ENCODE measurements at regions not wholly inside any gene's neighbourhood (a gene's known extent, or its start where the extent isn't known, plus 50 kb on each side); places are given as distances from the start of the nearest gene placed in this dataset.

DNA sequence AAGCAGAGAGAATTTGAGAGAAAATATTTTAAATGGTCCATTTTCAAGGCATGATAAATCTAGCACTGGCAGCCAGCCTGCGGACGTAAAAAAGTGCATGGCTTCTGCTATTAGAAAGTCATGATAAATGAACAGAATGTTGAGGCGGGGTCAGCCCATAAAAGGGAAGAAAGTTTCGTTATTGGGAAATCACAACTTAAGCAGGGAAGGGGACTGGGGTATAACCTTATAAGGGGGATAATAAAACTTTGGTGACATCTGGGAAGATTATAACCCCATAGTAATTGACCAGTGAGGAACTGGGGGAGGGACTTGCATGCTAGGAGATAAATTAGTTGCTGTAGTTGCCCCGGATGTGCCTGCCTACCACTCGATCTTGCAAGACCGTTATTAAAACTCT, 88.4 kb upstream of the PLSCR4 start:
- Mint-ChIP-seq H3K27ac (peak overlapping the region in 1 of 3 experiments; percentile 0), H3K27me3 (ENCODE audit: low read depth) (no peaks in the 10 kb centered on the region), H3K36me3 (ENCODE audit: low read depth) (no peaks in the 10 kb centered on the region), H3K9me3 (peaks cover 8% of the 10 kb centered on the region), H3K4me1 (peaks cover 14% of the 10 kb centered on the region), H3K4me3 (no peak overlapping the region)
- TF ChIP-seq, protein P1, sequence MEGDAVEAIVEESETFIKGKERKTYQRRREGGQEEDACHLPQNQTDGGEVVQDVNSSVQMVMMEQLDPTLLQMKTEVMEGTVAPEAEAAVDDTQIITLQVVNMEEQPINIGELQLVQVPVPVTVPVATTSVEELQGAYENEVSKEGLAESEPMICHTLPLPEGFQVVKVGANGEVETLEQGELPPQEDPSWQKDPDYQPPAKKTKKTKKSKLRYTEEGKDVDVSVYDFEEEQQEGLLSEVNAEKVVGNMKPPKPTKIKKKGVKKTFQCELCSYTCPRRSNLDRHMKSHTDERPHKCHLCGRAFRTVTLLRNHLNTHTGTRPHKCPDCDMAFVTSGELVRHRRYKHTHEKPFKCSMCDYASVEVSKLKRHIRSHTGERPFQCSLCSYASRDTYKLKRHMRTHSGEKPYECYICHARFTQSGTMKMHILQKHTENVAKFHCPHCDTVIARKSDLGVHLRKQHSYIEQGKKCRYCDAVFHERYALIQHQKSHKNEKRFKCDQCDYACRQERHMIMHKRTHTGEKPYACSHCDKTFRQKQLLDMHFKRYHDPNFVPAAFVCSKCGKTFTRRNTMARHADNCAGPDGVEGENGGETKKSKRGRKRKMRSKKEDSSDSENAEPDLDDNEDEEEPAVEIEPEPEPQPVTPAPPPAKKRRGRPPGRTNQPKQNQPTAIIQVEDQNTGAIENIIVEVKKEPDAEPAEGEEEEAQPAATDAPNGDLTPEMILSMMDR (IDR thresholded peaks at IDR 0.05; ENCODE audit: unreplicated experiment in 3 of 3), result no peak

DNA sequence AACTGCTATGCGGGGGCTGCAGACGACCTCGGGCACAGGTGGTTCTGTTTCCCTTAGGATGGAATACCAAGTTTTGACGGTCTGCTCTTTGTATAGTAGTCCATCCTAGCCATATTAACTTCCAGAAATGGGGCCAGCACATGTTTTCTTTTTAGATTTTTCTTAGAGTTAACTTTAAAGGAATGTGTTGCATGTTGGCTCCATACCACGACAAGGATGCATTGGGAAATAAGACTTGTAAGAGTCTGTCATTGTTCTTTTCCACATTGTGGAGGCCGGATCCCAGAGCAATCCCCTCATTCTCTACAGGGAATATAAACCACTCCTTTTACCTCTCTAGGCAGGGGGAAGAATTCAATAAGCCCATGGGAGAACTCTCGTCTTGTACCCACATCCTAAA, 87.1 kb upstream of the PLSCR4 start:
- no peak overlapping the region for H3K4me3 Mint-ChIP-seq
- H3K27me3 Mint-ChIP-seq (ENCODE audit: low read depth), result no peaks in the 10 kb centered on the region
- H3K9me3 Mint-ChIP-seq, result peaks cover 8% of the 10 kb centered on the region
- H3K36me3 Mint-ChIP-seq (ENCODE audit: low read depth), result no peaks in the 10 kb centered on the region
- TF ChIP-seq, protein P1 (IDR thresholded peaks at IDR 0.05; ENCODE audit: unreplicated experiment in 3 of 3), result no peak
- peaks cover 4% of the 10 kb centered on the region for H3K4me1 Mint-ChIP-seq
- H3K27ac Mint-ChIP-seq, result no peak overlapping the region

DNA sequence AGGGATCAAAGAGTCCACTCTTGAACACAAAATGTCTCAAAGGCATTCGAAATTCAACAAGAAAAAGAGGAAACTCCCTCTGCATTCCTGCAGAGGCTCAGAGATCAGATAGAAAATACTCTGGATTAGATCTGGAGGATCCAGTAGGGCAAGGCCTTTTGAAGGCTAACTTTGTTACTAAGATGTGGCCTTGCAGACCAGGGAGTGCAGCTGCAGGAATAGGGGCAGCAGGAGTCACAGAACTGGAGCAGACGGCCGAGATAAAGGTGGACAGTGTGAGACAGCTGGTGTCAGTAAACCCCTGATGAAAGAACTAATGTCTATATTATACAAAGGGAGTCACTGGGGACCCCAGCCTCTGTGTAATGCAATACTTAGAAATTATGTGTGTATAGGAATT, 84.5 kb upstream of the PLSCR4 start:
- no peaks in the 10 kb centered on the region for H3K36me3 Mint-ChIP-seq (ENCODE audit: low read depth)
- peaks cover 8% of the 10 kb centered on the region for H3K9me3 Mint-ChIP-seq
- H3K27ac Mint-ChIP-seq, result no peak overlapping the region
- no peaks in the 10 kb centered on the region for H3K27me3 Mint-ChIP-seq (ENCODE audit: low read depth)
- no peaks in the 10 kb centered on the region for H3K4me1 Mint-ChIP-seq
- TF ChIP-seq, protein P1 (IDR thresholded peaks at IDR 0.05; ENCODE audit: unreplicated experiment in 3 of 3), result no peak
- H3K4me3 Mint-ChIP-seq, result no peak overlapping the region

DNA sequence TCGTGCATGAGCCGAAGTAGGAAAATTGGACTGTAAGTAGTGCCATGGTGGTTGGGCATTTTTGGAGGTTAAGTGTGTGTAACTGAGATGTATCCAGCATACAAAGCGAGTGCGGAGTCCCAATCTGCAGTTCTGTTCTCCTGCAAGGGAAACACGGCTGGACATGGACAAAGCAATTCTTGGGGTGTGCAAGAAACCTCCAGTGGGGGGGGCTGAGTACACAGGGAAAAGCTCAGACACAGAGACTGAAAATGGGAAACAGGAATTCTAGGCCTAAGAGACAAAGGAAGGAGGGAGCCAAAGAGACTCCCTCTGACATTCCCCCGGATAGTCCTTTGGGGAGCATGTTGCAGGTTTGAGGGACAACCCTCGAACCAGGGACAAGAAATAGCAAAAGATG, 83.2 kb upstream of the PLSCR4 start:
- Mint-ChIP-seq H3K4me1 (no peaks in the 10 kb centered on the region), H3K27ac (no peak overlapping the region), H3K9me3 (peaks cover 8% of the 10 kb centered on the region), H3K36me3 (ENCODE audit: low read depth) (no peaks in the 10 kb centered on the region), H3K4me3 (no peak overlapping the region), H3K27me3 (ENCODE audit: low read depth) (no peaks in the 10 kb centered on the region)
- TF ChIP-seq, protein P1 (IDR thresholded peaks at IDR 0.05; ENCODE audit: unreplicated experiment in 3 of 3), result no peak

GRCh38 chr3:146331967-146332366, 81.1 kb upstream of the PLSCR4 start:
- Mint-ChIP-seq H3K4me1 (no peaks in the 10 kb centered on the region), H3K9me3 (peaks cover 8% of the 10 kb centered on the region), H3K36me3 (ENCODE audit: low read depth) (no peaks in the 10 kb centered on the region), H3K27me3 (ENCODE audit: low read depth) (no peaks in the 10 kb centered on the region), H3K4me3 (no peak overlapping the region), H3K27ac (no peak overlapping the region)
- TF ChIP-seq, protein P1 (IDR thresholded peaks at IDR 0.05; ENCODE audit: unreplicated experiment in 3 of 3), result no peak

DNA sequence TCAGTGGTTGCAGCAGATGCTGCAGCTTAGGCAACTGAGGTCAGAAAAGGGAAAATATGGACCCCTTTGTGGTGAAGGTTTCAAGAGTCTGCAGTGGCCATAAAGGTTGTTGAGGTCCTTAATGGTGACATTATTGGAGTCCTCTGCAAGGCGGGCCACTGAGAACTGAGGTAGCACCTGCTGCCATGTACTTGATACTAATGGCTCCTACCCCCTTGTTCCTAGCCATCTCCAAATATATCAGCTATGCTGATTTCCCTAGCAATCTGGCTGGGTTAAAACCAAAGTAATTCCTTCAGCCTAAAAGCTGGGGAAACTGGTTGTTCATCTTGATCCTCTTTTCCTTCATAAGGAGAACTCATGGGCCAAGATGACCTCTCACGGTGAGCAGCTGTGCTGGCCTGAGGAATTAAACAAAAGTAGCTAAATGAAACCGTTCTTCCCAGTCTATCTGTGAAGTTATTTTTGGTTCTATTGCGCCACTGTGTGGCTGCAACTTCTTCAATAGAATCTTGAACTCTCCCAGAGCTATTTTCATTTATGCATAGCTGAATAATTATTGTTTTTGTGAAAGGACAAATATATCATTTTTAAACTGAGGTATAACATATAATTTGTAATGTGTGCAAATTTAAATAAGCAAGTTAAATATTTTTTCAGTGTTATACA, 76.1 kb upstream of the PLSCR4 start:
- peaks cover 2% of the 10 kb centered on the region for H3K9me3 Mint-ChIP-seq
- no peak overlapping the region for H3K27ac Mint-ChIP-seq
- no peaks in the 10 kb centered on the region for H3K36me3 Mint-ChIP-seq (ENCODE audit: low read depth)
- H3K4me1 Mint-ChIP-seq, result no peaks in the 10 kb centered on the region
- no peak overlapping the region for H3K4me3 Mint-ChIP-seq
- TF ChIP-seq, protein P1 (IDR thresholded peaks at IDR 0.05; ENCODE audit: unreplicated experiment in 3 of 3), result peak; percentile 57 to 66 (median 63)
- H3K27me3 Mint-ChIP-seq (ENCODE audit: low read depth), result no peaks in the 10 kb centered on the region
